D341Med (cell line): ENCODE measurements at regions not wholly inside any gene's neighbourhood (a gene's known extent, or its start where the extent isn't known, plus 50 kb on each side); places are given as distances from the start of the nearest gene placed in this dataset.
A peak's percentile ranks its signal among the peaks of the same experiment; 100 is the strongest.

Source experiments
- DNase-seq: peaks from one replicate; pipeline ENCODE4 v3.0.0; 2012; ENCODE audit warnings: low spot score

GRCh38 chr13:39233519-39233918 lies 195.3 kb downstream of the NHLRC3 start:
- DNase-seq, result no peak

- no peak for DNase-seq
Measured at GRCh38 chr13:39244561-39245230, 206.4 kb downstream of the NHLRC3 start.

- DNase-seq, result no peak
Measured at GRCh38 chr13:39245688-39246087, 207.4 kb downstream of the NHLRC3 start.

GRCh38 chr13:39249982-39250381 lies 211.7 kb downstream of the NHLRC3 start:
- DNase-seq, result no peak

GRCh38 chr13:39250440-39250839 lies 212.2 kb downstream of the NHLRC3 start:
- no peak for DNase-seq

- no peak for DNase-seq
Measured at GRCh38 chr13:39251340-39251739, 213.1 kb downstream of the NHLRC3 start.

- no peak for DNase-seq
Measured at GRCh38 chr13:39253774-39254173, 215.5 kb downstream of the NHLRC3 start.

- no peak for DNase-seq
Measured at GRCh38 chr13:39254601-39255000, 216.3 kb downstream of the NHLRC3 start.

- DNase-seq, result no peak
Measured at GRCh38 chr13:39257642-39258041, 219.4 kb downstream of the NHLRC3 start.

- no peak for DNase-seq
Measured at GRCh38 chr13:39259371-39260140, 221.3 kb downstream of the NHLRC3 start.

GRCh38 chr13:39263033-39263432 lies 224.8 kb downstream of the NHLRC3 start:
- DNase-seq, result peak; percentile 71

- DNase-seq, result no peak
Measured at GRCh38 chr13:39263531-39263930, 225.3 kb downstream of the NHLRC3 start.

- no peak for DNase-seq
Measured at GRCh38 chr13:39266426-39266825, 228.2 kb downstream of the NHLRC3 start.

- no peak for DNase-seq
Measured at GRCh38 chr13:39268398-39268797, 230.1 kb downstream of the NHLRC3 start.

GRCh38 chr13:39269004-39269403 lies 230.7 kb downstream of the NHLRC3 start:
- DNase-seq, result no peak

- no peak for DNase-seq
Measured at GRCh38 chr13:39269411-39269810, 231.2 kb downstream of the NHLRC3 start.

GRCh38 chr13:39272994-39273393 lies 234.7 kb downstream of the NHLRC3 start:
- no peak for DNase-seq

GRCh38 chr13:39273953-39274738 lies 235.9 kb downstream of the NHLRC3 start:
- DNase-seq, result peak; percentile 25

- DNase-seq, result no peak
Measured at GRCh38 chr13:39274739-39275325, 236.6 kb downstream of the NHLRC3 start.

GRCh38 chr13:39279077-39279476 lies 240.8 kb downstream of the NHLRC3 start:
- no peak for DNase-seq

GRCh38 chr13:39281539-39282150 lies 243.4 kb downstream of the NHLRC3 start:
- no peak for DNase-seq

- no peak for DNase-seq
Measured at GRCh38 chr13:39282400-39282972, 244.2 kb downstream of the NHLRC3 start.
